Effector memory CD4-positive, alpha-beta T cell (primary cell): ENCODE measurements at regions not wholly inside any gene's neighbourhood (a gene's known extent, or its start where the extent isn't known, plus 50 kb on each side); places are given as distances from the start of the nearest gene placed in this dataset.

ENCODE experiments used
- DNase-seq, 3 donors: peaks; one replicate each; pipeline ENCODE4 v3.0.0-alpha.2; 2020
- H3K27ac ChIP-seq: 2 replicates; pipeline ENCODE4 v1.7.0; 2013; ENCODE audit warnings: mild to moderate bottlenecking, low read length, moderate library complexity; ENCODE audit not compliant: insufficient read depth, poor library complexity, severe bottlenecking
- H3K27me3 ChIP-seq: replicated peaks from 2 replicates; pipeline ENCODE4 v1.7.0; 2013; ENCODE audit warnings: mild to moderate bottlenecking, low read length; ENCODE audit not compliant: insufficient read depth, control insufficient read depth, poor library complexity, severe bottlenecking
- H3K36me3 ChIP-seq: 2 replicates; pipeline ENCODE4 v1.7.0; 2013; ENCODE audit warnings: mild to moderate bottlenecking, low read length, moderate library complexity; ENCODE audit not compliant: control insufficient read depth, insufficient read depth
- H3K4me1 ChIP-seq: 2 replicates; pipeline ENCODE4 v1.7.0; 2013; ENCODE audit warnings: low read length, mild to moderate bottlenecking; ENCODE audit not compliant: control insufficient read depth, insufficient read depth, poor library complexity, severe bottlenecking
- H3K4me3 ChIP-seq: 2 replicates; pipeline ENCODE4 v1.7.0; 2013; ENCODE audit warnings: low read length, low read depth, mild to moderate bottlenecking; ENCODE audit not compliant: insufficient read depth, poor library complexity, severe bottlenecking
- H3K9me3 ChIP-seq: 2 replicates; pipeline ENCODE4 v1.7.0; 2013; ENCODE audit warnings: mild to moderate bottlenecking, low read length, moderate library complexity; ENCODE audit not compliant: control insufficient read depth

GRCh38 chr6:138038142-138038870 is 68.9 kb downstream of the PERP start:
- no peaks in the 10 kb centered on the region for H3K27me3 ChIP-seq
- no peak overlapping the region for H3K4me3 ChIP-seq
- H3K4me1 ChIP-seq = no peaks in the 10 kb centered on the region
- H3K36me3 ChIP-seq = no peaks in the 10 kb centered on the region
- no peak overlapping the region for H3K27ac ChIP-seq
- DNase-seq = no peak
- no peaks in the 10 kb centered on the region for H3K9me3 ChIP-seq
